NT2/D1 (cell line): ENCODE measurements at regions not wholly inside any gene's neighbourhood (a gene's known extent, or its start where the extent isn't known, plus 50 kb on each side); places are given as distances from the start of the nearest gene placed in this dataset.

ENCODE experiments used
- SUZ12 ChIP-seq: IDR thresholded peaks from 2 replicates; pipeline ENCODE4 v1.6.1; 2011; ENCODE audit not compliant: insufficient read length, insufficient read depth; ENCODE audit errors: extremely low read depth
- YY1 ChIP-seq: IDR thresholded peaks from 2 replicates; pipeline ENCODE4 v1.6.1; 2011; ENCODE audit not compliant: insufficient read length, insufficient read depth

GRCh38 chr1:201728731-201729130, 100.2 kb upstream of the IPO9 start:
- TF ChIP-seq YY1, result no peak
- TF ChIP-seq SUZ12, result no peak
